Astrocyte (in vitro differentiated cells and primary cell): ENCODE measurements at regions not wholly inside any gene's neighbourhood (a gene's known extent, or its start where the extent isn't known, plus 50 kb on each side); places are given as distances from the start of the nearest gene placed in this dataset.

Source experiments
- DNase-seq: peaks from one replicate; pipeline ENCODE4 v3.0.0-alpha.2; 2010; ENCODE audit warnings: low read depth
- FAIRE-seq: peaks from 2 replicates; lab custom pipeline; 2011; peaks lifted over from hg19 to GRCh38; lab: Jason Lieb, UNC
- H2AFZ ChIP-seq: 2 replicates; pipeline ENCODE4 v1.6.0; 2012; ENCODE audit warnings: low read depth, low read length, inconsistent platforms
- H3K27ac ChIP-seq: 2 replicates; pipeline ENCODE4 v1.5.1; 2011; ENCODE audit warnings: low read depth, low read length, inconsistent platforms
- H3K27me3 ChIP-seq: 2 replicates; pipeline ENCODE4 v1.6.0; 2011; ENCODE audit warnings: low read length, inconsistent platforms; ENCODE audit not compliant: insufficient read depth
- H3K36me3 ChIP-seq: 2 replicates; pipeline ENCODE4 v1.5.1; 2011; ENCODE audit warnings: low read length, inconsistent platforms; ENCODE audit not compliant: insufficient read depth
- H3K4me1 ChIP-seq: 2 replicates; pipeline ENCODE4 v1.5.1; 2011; ENCODE audit warnings: low read length, inconsistent platforms; ENCODE audit not compliant: insufficient read depth
- H3K4me2 ChIP-seq: 2 replicates; pipeline ENCODE4 v1.6.0; 2012; ENCODE audit warnings: low read length, inconsistent platforms
- H3K4me3 ChIP-seq: 2 replicates; pipeline ENCODE4 v1.5.1; 2011; ENCODE audit warnings: low read depth, mild to moderate bottlenecking, low read length, inconsistent platforms; ENCODE audit not compliant: insufficient read depth
- H3K79me2 ChIP-seq: 2 replicates; pipeline ENCODE4 v1.6.0; 2012; ENCODE audit warnings: mild to moderate bottlenecking, low read length, inconsistent platforms; ENCODE audit not compliant: insufficient read depth
- H3K9ac ChIP-seq: 2 replicates; pipeline ENCODE4 v1.6.0; 2012; ENCODE audit warnings: mild to moderate bottlenecking, low read length, inconsistent platforms
- H3K9me3 ChIP-seq: 2 replicates; pipeline ENCODE4 v1.5.1; 2012; ENCODE audit warnings: low read depth, mild to moderate bottlenecking, low read length, inconsistent platforms; ENCODE audit not compliant: insufficient read depth
- H4K20me1 ChIP-seq: 2 replicates; pipeline ENCODE4 v1.6.0; 2012; ENCODE audit warnings: low read length, inconsistent platforms; ENCODE audit not compliant: insufficient read depth
- H3K27ac Mint-ChIP-seq: one replicate; pipeline ENCODE4 v1.8.0; 2021; ENCODE audit warnings: mild to moderate bottlenecking, mixed read lengths; ENCODE audit not compliant: unreplicated experiment
- H3K27me3 Mint-ChIP-seq: one replicate; pipeline ENCODE4 v1.8.0; 2021; ENCODE audit warnings: low read depth, mixed read lengths; ENCODE audit not compliant: unreplicated experiment
- H3K36me3 Mint-ChIP-seq: one replicate; pipeline ENCODE4 v1.8.0; 2021; ENCODE audit warnings: low read depth, mixed read lengths; ENCODE audit not compliant: unreplicated experiment
- H3K4me1 Mint-ChIP-seq: one replicate; pipeline ENCODE4 v1.8.0; 2021; ENCODE audit warnings: low read depth, mixed read lengths; ENCODE audit not compliant: unreplicated experiment
- H3K4me3 Mint-ChIP-seq: one replicate; pipeline ENCODE4 v1.8.0; 2021; ENCODE audit warnings: mild to moderate bottlenecking, moderate library complexity, mixed read lengths; ENCODE audit not compliant: unreplicated experiment
- H3K9me3 Mint-ChIP-seq: one replicate; pipeline ENCODE4 v1.8.0; 2021; ENCODE audit warnings: mild to moderate bottlenecking, mixed read lengths; ENCODE audit not compliant: unreplicated experiment
- EZH2 ChIP-seq: IDR thresholded peaks from 2 replicates; pipeline ENCODE4 v1.6.1; 2012; ENCODE audit warnings: mild to moderate bottlenecking, low read length, inconsistent platforms; ENCODE audit not compliant: insufficient read depth
- TF ChIP-seq, protein P1 (sequence below): IDR thresholded peaks from 2 replicates; pipeline ENCODE4 v1.5.1; 2011; ENCODE audit warnings: low read depth, mild to moderate bottlenecking, inconsistent platforms, low read length, moderate library complexity; ENCODE audit not compliant: insufficient read depth

DNA sequence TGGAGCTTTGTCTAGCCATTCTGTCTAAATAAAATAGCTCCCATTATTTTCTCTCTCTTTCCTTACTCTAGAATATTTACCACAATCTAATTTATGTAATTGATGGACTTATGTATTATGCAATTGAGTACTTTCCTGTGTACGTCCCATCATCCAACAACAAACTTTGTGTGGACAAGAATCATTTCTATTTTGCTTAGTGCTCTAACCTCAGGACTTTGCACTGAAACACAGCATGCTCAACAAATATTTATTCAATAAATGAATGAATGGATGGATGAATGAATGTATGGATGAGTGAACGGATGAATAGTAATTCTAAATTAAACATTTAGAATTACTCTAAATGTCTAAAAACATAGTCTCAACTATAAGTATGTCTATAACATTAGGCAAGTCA lies 115.2 kb upstream of the RORA start:
- Mint-ChIP-seq H3K9me3 (no peaks in the 10 kb centered on the region), H3K27me3 (peaks cover 5% of the 10 kb centered on the region), H3K4me1 (no peaks in the 10 kb centered on the region), H3K36me3 (no peaks in the 10 kb centered on the region), H3K4me3 (no peak overlapping the region), H3K27ac (no peak overlapping the region)
- Histone ChIP-seq H4K20me1 (no peaks in the 10 kb centered on the region), H3K9me3 (no peaks in the 10 kb centered on the region), H3K9ac (no peak overlapping the region), H3K4me3 (no peak overlapping the region), H3K36me3 (no peaks in the 10 kb centered on the region), H3K79me2 (no peaks in the 10 kb centered on the region), H3K27ac (no peak overlapping the region), H3K27me3 (no peaks in the 10 kb centered on the region), H3K4me2 (no peak overlapping the region), H3K4me1 (no peaks in the 10 kb centered on the region), H2AFZ (no peak overlapping the region)
- FAIRE-seq (no peak), DNase-seq (no peak)
- no peak for TF ChIP-seq EZH2
- TF ChIP-seq, protein P1, sequence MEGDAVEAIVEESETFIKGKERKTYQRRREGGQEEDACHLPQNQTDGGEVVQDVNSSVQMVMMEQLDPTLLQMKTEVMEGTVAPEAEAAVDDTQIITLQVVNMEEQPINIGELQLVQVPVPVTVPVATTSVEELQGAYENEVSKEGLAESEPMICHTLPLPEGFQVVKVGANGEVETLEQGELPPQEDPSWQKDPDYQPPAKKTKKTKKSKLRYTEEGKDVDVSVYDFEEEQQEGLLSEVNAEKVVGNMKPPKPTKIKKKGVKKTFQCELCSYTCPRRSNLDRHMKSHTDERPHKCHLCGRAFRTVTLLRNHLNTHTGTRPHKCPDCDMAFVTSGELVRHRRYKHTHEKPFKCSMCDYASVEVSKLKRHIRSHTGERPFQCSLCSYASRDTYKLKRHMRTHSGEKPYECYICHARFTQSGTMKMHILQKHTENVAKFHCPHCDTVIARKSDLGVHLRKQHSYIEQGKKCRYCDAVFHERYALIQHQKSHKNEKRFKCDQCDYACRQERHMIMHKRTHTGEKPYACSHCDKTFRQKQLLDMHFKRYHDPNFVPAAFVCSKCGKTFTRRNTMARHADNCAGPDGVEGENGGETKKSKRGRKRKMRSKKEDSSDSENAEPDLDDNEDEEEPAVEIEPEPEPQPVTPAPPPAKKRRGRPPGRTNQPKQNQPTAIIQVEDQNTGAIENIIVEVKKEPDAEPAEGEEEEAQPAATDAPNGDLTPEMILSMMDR = no peak

DNA sequence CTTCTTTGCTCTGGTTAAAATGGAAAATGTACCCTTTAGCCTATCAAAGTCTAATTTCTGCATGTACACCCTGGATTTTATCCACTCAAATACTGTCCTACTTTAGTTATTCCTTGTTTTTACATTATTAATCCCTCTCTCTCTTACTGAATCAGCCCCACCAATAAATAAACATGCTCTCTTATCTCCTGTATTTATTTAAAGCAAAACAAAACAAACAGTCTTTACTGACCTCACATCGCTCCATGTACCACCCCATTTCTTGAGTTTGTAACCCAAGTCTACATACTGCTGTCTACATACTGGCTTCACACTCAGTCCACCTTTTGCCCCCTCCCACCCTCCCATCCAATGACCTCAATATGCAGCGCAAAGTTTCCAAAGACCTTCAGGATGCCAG lies 113.3 kb upstream of the RORA start:
- Histone ChIP-seq H3K4me3 (no peak overlapping the region), H2AFZ (no peak overlapping the region), H3K79me2 (no peaks in the 10 kb centered on the region), H3K9me3 (no peaks in the 10 kb centered on the region), H3K27me3 (no peaks in the 10 kb centered on the region), H3K27ac (no peak overlapping the region), H3K36me3 (no peaks in the 10 kb centered on the region), H3K4me1 (no peaks in the 10 kb centered on the region), H3K4me2 (no peak overlapping the region), H3K9ac (no peak overlapping the region), H4K20me1 (no peaks in the 10 kb centered on the region)
- DNase-seq = no peak
- no peaks in the 10 kb centered on the region for H3K36me3 Mint-ChIP-seq
- H3K4me1 Mint-ChIP-seq = no peaks in the 10 kb centered on the region
- H3K27ac Mint-ChIP-seq = no peak overlapping the region
- peaks cover 8% of the 10 kb centered on the region for H3K27me3 Mint-ChIP-seq
- no peak for FAIRE-seq
- H3K4me3 Mint-ChIP-seq = no peak overlapping the region
- TF ChIP-seq, protein P1 = no peak
- no peak for TF ChIP-seq EZH2
- no peaks in the 10 kb centered on the region for H3K9me3 Mint-ChIP-seq

DNA sequence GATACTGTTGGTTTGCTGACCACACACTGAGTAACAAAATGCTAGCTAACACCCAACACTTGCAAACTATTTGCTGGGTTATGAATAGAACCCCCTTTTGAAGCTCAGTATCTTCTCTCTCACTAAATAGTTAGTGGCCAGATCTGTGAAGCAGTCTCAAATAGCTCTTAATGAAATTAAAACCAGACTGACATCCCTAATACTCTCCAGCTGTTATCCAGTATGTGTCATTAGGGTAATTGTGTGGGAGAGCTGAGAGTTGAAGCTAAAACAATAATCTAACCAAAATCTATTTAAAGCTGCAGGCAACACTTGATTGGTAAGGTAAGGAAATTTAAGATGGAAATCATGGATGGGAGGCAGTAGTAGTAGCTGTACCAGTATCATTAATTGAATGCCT lies 110.4 kb upstream of the RORA start:
- H3K4me2 ChIP-seq = no peak overlapping the region
- H3K27me3 ChIP-seq = no peaks in the 10 kb centered on the region
- H3K9ac ChIP-seq = no peak overlapping the region
- DNase-seq (no peak), FAIRE-seq (no peak)
- Mint-ChIP-seq H3K27me3 (peaks cover 8% of the 10 kb centered on the region), H3K9me3 (no peaks in the 10 kb centered on the region), H3K4me1 (peaks cover 3% of the 10 kb centered on the region), H3K4me3 (no peak overlapping the region), H3K27ac (no peak overlapping the region), H3K36me3 (no peaks in the 10 kb centered on the region)
- no peak overlapping the region for H3K4me3 ChIP-seq
- no peaks in the 10 kb centered on the region for H4K20me1 ChIP-seq
- H3K9me3 ChIP-seq = no peaks in the 10 kb centered on the region
- no peaks in the 10 kb centered on the region for H3K79me2 ChIP-seq
- no peak overlapping the region for H3K27ac ChIP-seq
- no peaks in the 10 kb centered on the region for H3K36me3 ChIP-seq
- H2AFZ ChIP-seq = no peak overlapping the region
- H3K4me1 ChIP-seq = no peaks in the 10 kb centered on the region
- TF ChIP-seq EZH2 = no peak
